ENCODE measurements at regions not wholly inside any gene's neighbourhood (a gene's known extent, or its start where the extent isn't known, plus 50 kb on each side); places are given as distances from the start of the nearest gene placed in this dataset.

DNA sequence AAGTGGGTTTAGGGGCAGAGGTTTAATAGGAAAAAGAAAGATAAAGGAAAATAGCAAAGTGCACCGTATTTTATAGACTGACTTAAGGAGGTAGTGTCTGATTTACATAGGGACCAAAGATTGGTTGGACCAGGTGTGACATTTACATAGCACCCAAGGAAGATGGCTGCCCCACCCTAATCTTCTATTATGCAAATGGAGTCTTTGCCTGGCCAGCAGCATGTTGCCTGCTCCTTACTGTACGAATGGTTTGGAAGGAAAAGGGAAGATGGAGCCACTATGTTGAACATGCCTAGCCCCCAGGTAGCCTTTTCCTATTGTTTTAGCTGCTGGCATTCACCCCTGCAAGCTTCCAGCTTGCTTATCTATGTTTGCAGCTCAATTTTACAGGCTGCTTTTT, 146.2 kb upstream of the PDE5A start:
- TF ChIP-seq, protein P1, sequence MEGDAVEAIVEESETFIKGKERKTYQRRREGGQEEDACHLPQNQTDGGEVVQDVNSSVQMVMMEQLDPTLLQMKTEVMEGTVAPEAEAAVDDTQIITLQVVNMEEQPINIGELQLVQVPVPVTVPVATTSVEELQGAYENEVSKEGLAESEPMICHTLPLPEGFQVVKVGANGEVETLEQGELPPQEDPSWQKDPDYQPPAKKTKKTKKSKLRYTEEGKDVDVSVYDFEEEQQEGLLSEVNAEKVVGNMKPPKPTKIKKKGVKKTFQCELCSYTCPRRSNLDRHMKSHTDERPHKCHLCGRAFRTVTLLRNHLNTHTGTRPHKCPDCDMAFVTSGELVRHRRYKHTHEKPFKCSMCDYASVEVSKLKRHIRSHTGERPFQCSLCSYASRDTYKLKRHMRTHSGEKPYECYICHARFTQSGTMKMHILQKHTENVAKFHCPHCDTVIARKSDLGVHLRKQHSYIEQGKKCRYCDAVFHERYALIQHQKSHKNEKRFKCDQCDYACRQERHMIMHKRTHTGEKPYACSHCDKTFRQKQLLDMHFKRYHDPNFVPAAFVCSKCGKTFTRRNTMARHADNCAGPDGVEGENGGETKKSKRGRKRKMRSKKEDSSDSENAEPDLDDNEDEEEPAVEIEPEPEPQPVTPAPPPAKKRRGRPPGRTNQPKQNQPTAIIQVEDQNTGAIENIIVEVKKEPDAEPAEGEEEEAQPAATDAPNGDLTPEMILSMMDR (IDR thresholded peaks at IDR 0.05; ENCODE audit: low read depth, low read length) = no peak
- no peak for TF ChIP-seq POLR2A (IDR thresholded peaks at IDR 0.05; ENCODE audit: extremely low read depth, insufficient read length)
- TF ChIP-seq MYC (IDR thresholded peaks at IDR 0.05; ENCODE audit: low read depth, low read length) = no peak
- TF ChIP-seq, protein P2, sequence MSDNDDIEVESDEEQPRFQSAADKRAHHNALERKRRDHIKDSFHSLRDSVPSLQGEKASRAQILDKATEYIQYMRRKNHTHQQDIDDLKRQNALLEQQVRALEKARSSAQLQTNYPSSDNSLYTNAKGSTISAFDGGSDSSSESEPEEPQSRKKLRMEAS (IDR thresholded peaks at IDR 0.05; ENCODE audit: low read depth, low read length) = no peak
